AG04450 (cell line): ENCODE measurements at regions not wholly inside any gene's neighbourhood (a gene's known extent, or its start where the extent isn't known, plus 50 kb on each side); places are given as distances from the start of the nearest gene placed in this dataset.
"Not testable (repeated sequence)": the region's sequence is repeated elsewhere in the genome, so short reads cannot be mapped to it uniquely, and the experiment has no call there.

Experiments used
- CTCF ChIA-PET: fragments of 300-600, 350-600 bp; formaldehyde crosslinking; extraction: SDS; loops from one replicate; lab custom pipeline; 2022; ENCODE audit warnings: antibody characterized with exemption, inconsistent platforms; lab: Charles Lee
- POLR2A ChIA-PET: fragments of 350-600 bp; formaldehyde crosslinking; extraction: SDS; loops from one replicate; lab custom pipeline; 2021; ENCODE audit warnings: antibody characterized with exemption, inconsistent platforms; lab: Yijun Ruan, JAX
- DNase-seq: peaks from one replicate; pipeline ENCODE4 v3.0.0-alpha.2; 2011; ENCODE audit warnings: low read depth, low spot score
- H3K27ac ChIP-seq: one replicate; pipeline ENCODE4 v1.5.1; 2012; ENCODE audit warnings: low read depth, low read length, control low read depth
- H3K27me3 ChIP-seq: one replicate; pipeline ENCODE4 v1.6.0; 2012; ENCODE audit warnings: low read length; ENCODE audit not compliant: control insufficient read depth, insufficient read depth
- H3K4me3 ChIP-seq: 2 replicates; pipeline ENCODE4 v1.5.1; 2011; ENCODE audit warnings: mild to moderate bottlenecking, low read depth, low read length, control low read depth
- H3K9me3 ChIP-seq: 2 replicates; pipeline ENCODE4 v1.5.1; 2012; ENCODE audit warnings: low read length; ENCODE audit not compliant: control insufficient read depth, insufficient read depth
- TF ChIP-seq, protein P1 (sequence below): IDR thresholded peaks from 2 replicates; pipeline ENCODE4 v1.5.1; 2011; ENCODE audit warnings: low read depth, low read length, control low read depth, inconsistent platforms

DNA sequence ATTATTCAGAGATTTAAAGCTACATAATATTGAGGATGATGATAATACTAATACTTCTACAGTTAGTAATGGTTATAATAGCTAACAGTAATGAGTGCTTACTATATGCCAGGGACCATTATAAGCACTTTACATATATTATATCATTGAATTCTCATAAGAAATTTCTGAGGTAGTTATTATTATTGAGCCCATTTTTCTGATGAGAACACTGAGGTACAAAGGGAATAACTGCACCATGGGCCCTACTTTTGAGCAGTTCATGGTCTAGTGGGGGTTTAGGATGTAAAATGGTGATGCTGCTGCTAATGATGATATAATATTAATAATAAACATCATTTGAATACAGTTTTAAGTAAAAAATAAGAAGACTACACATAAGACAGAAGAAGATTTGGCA is 64.2 kb upstream of the SPDL1 start:
- Histone ChIP-seq H3K27me3 (no peaks in the 10 kb centered on the region), H3K9me3 (no peaks in the 10 kb centered on the region), H3K27ac (no peak overlapping the region), H3K4me3 (no peak overlapping the region)
- CTCF ChIA-PET = no interaction called here
- DNase-seq = no peak
- TF ChIP-seq, protein P1, sequence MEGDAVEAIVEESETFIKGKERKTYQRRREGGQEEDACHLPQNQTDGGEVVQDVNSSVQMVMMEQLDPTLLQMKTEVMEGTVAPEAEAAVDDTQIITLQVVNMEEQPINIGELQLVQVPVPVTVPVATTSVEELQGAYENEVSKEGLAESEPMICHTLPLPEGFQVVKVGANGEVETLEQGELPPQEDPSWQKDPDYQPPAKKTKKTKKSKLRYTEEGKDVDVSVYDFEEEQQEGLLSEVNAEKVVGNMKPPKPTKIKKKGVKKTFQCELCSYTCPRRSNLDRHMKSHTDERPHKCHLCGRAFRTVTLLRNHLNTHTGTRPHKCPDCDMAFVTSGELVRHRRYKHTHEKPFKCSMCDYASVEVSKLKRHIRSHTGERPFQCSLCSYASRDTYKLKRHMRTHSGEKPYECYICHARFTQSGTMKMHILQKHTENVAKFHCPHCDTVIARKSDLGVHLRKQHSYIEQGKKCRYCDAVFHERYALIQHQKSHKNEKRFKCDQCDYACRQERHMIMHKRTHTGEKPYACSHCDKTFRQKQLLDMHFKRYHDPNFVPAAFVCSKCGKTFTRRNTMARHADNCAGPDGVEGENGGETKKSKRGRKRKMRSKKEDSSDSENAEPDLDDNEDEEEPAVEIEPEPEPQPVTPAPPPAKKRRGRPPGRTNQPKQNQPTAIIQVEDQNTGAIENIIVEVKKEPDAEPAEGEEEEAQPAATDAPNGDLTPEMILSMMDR = no peak
- POLR2A ChIA-PET = no interaction called here

DNA sequence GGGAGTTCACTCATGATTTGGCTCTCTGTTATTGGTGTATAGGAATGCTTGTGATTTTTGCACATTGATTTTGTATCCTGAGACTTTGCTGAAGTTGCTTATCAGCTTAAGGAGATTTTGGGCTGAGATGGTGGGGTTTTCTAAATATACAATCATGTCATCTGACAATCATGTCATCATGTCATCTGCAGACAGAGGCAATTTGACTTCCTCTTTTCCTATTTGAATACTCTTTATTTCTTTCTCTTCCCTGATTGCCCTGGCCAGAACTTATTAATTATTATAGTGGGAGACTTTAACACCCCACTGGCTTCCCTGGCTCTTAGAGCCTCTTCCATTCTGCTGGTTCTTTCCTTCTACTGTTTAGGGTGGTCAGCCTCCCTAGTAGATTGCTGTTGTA is 64.8 kb upstream of the SPDL1 start:
- H3K4me3 ChIP-seq, CTCF ChIA-PET, H3K27me3 ChIP-seq, H3K9me3 ChIP-seq, H3K27ac ChIP-seq, DNase-seq, POLR2A ChIA-PET: not testable (repeated sequence)

DNA sequence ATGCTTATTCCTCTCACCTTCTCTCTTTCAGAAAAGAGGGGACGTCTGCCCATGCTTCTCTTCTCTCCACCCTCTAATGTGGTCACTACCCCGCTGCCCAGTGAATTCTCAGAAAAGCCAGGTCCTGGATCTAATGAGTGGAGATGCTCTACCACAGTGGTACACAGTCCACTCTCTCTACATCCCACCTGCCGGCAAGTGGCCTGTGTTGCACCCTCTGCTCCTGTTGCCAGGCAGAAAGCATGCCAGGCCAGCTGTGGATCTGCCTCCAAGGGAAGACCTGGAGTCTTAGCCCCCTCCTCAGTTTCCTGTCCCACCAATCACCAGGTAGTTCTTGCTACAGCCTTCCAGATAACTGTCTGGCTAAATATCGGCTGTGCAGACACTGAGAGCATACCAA is 71.2 kb upstream of the SPDL1 start:
- ChIA-PET POLR2A (no interaction called here), CTCF (no interaction called here)
- H3K9me3 ChIP-seq = no peaks in the 10 kb centered on the region
- H3K27ac ChIP-seq = no peak overlapping the region
- no peak for DNase-seq
- TF ChIP-seq, protein P1 = no peak
- H3K4me3 ChIP-seq = no peak overlapping the region
- no peaks in the 10 kb centered on the region for H3K27me3 ChIP-seq

DNA sequence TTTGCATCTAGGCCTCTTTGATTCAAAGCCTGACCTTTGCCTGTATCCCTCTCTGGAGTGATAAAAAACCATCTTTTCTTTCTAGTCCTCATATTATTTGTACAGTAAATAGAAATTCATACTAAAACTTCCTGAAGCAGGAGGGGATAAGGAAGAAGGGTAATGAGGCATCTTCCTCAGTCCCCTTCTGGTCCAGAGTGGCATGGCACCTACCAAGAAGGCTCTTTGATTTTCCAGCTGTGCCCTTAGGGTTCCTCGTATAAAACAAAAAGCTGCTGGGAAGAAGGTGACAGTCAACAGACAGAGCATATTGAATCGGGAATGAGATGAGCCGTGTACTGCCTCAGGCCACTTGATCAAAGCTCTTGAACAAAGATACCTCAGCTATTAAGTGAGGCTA is 71.9 kb upstream of the SPDL1 start:
- DNase-seq = no peak
- CTCF ChIA-PET = no interaction called here
- H3K27ac ChIP-seq = no peak overlapping the region
- no peak overlapping the region for H3K4me3 ChIP-seq
- H3K27me3 ChIP-seq = no peaks in the 10 kb centered on the region
- TF ChIP-seq, protein P1 = no peak
- POLR2A ChIA-PET = no interaction called here
- H3K9me3 ChIP-seq = no peaks in the 10 kb centered on the region

DNA sequence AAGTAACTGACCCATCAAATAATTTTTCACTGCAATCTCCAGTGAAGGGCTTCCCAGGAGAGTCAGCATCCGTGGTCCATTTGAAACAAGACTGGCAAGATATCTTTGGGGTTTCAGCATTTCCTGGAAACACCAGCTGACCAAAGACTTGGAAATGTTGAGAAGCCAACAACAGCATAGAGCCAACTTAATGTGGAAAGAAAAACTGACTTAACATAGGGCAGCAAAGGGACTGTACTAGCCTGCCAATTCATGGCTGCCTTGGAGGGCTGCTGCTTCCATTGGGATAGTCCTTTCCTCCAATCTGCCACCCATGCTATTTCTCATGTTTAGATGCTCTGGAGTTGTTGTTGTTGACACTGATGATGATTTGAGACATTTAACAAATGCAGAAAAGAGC is 76.5 kb upstream of the SPDL1 start:
- Histone ChIP-seq H3K27me3 (no peaks in the 10 kb centered on the region), H3K27ac (no peak overlapping the region), H3K4me3 (no peak overlapping the region), H3K9me3 (no peaks in the 10 kb centered on the region)
- no peak for DNase-seq
- POLR2A ChIA-PET = no interaction called here
- TF ChIP-seq, protein P1 = no peak
- CTCF ChIA-PET = no interaction called here

DNA sequence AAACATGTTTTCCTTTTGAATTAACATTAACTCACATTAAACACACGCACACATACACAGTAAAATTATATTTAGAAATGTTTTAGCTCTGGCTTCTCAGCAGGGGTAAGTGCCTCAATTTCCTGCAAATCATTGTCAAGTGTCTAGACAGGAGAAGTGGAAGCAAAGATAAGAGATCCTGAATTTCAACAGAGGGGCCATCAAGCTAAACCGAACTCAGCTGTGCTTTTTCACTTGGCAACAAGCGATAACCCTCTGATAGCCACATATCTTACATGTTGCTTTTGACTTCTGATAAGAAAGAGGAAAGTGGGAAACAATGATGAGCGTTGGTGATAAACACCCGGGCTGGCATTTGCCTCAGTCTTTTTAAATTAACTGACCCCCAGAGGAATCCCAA is 79.7 kb upstream of the SPDL1 start:
- Histone ChIP-seq H3K4me3 (no peak overlapping the region), H3K9me3 (no peaks in the 10 kb centered on the region), H3K27ac (no peak overlapping the region), H3K27me3 (no peaks in the 10 kb centered on the region)
- TF ChIP-seq, protein P1 = no peak
- ChIA-PET CTCF (interaction anchor here (0.5 kb wide), 1 partner anchor 218 kb away, joined by 3 read pairs; no protein-coding TSS in a partner anchor), POLR2A (no interaction called here)
- no peak for DNase-seq
